Lower leg skin (tissue), 4 donors: ENCODE measurements at regions not wholly inside any gene's neighbourhood (a gene's known extent, or its start where the extent isn't known, plus 50 kb on each side); places are given as distances from the start of the nearest gene placed in this dataset.

Experiments used
- DNase-seq, 2 donors: peaks; one replicate each; pipeline ENCODE4 v3.0.0-alpha.2; 2019; ENCODE audit warnings: low spot score in 2 of 2
- H3K4me3 ChIP-seq: fragments of 200-600 bp; sonication (generic); 2 replicates; pipeline ENCODE4 v1.5.1; 2017; ENCODE audit warnings: mild to moderate bottlenecking, low read depth; ENCODE audit not compliant: poor library complexity, severe bottlenecking
- CTCF ChIP-seq, 3 donors: fragments of 450-650 bp; IDR thresholded peaks; one replicate each; pipeline ENCODE4 v1.5.1; 2016; ENCODE audit warnings: antibody characterized with exemption in 3 of 3, mild to moderate bottlenecking in 3 of 3, moderate library complexity in 2 of 3
- POLR2A ChIP-seq, 2 donors: fragments of 450-650 bp; IDR thresholded peaks; one replicate each; pipeline ENCODE4 v1.6.1; 2016 to 2017; ENCODE audit warnings: antibody characterized with exemption in 2 of 2, mild to moderate bottlenecking in 1 of 2, moderate library complexity in 1 of 2
- WGBS, 2 donors: methylation state at CpG; one replicate each; pipeline ENCODE4 v1.1.5; 2018; 5-methylcytosine and 5-hydroxymethylcytosine counted together
- intact Hi-C: fragments of 100-400 bp; cut with DNase I; formaldehyde crosslinking; loops from one replicate; pipeline ENCODE4 v1.15.0; 2023; ENCODE audit warnings: low total_unique reads

GRCh38 chr10:120115959-120116358, 223.4 kb downstream of the SEC23IP start:
- no peak for DNase-seq
- H3K4me3 ChIP-seq: no peak overlapping the region
- 14 to 19% methylated on average over 6 of the region's 6 CpGs for WGBS, 2 donors
- TF ChIP-seq POLR2A (IDR thresholded peaks at IDR 0.05): no peak
- TF ChIP-seq CTCF (IDR thresholded peaks at IDR 0.05): no peak
- intact Hi-C loops: no loop called here

GRCh38 chr10:120121768-120122167, 229.2 kb downstream of the SEC23IP start:
- intact Hi-C loops: no loop called here
- 88 to 93% methylated on average over 1 of the region's 1 CpG for WGBS, 2 donors
- no peak for DNase-seq
- no peak overlapping the region for H3K4me3 ChIP-seq
- TF ChIP-seq CTCF (IDR thresholded peaks at IDR 0.05) (no peak), POLR2A (IDR thresholded peaks at IDR 0.05) (no peak)

GRCh38 chr10:120131183-120131582, 238.7 kb downstream of the SEC23IP start:
- intact Hi-C loops: no loop called here
- no peak overlapping the region for H3K4me3 ChIP-seq
- no peak for DNase-seq
- 42 to 54% methylated on average over 3 of the region's 3 CpGs for WGBS, 2 donors
- TF ChIP-seq CTCF (IDR thresholded peaks at IDR 0.05) (no peak), POLR2A (IDR thresholded peaks at IDR 0.05) (no peak)

- DNase-seq: no peak
- H3K4me3 ChIP-seq: no peak overlapping the region
- 68 to 72% methylated on average over 5 of the region's 5 CpGs for WGBS, 2 donors
- TF ChIP-seq CTCF (IDR thresholded peaks at IDR 0.05) (no peak), POLR2A (IDR thresholded peaks at IDR 0.05) (no peak)
- intact Hi-C loops: no loop called here
These were observed 240.3 kb downstream of the SEC23IP start for GRCh38 chr10:120132811-120133210.

GRCh38 chr10:120138689-120139088, 246.2 kb downstream of the SEC23IP start:
- WGBS, 2 donors: 83 to 85% methylated on average over 3 of the region's 3 CpGs
- TF ChIP-seq POLR2A (IDR thresholded peaks at IDR 0.05): no peak
- TF ChIP-seq CTCF (IDR thresholded peaks at IDR 0.05): no peak
- H3K4me3 ChIP-seq: no peak overlapping the region
- no peak for DNase-seq
- intact Hi-C loops: no loop called here

GRCh38 chr10:120145107-120145506, 252.6 kb downstream of the SEC23IP start:
- no peak overlapping the region for H3K4me3 ChIP-seq
- no peak for DNase-seq
- TF ChIP-seq POLR2A (IDR thresholded peaks at IDR 0.05): no peak
- no peak for TF ChIP-seq CTCF (IDR thresholded peaks at IDR 0.05)
- 49 to 64% methylated on average over 5 of the region's 5 CpGs for WGBS, 2 donors
- intact Hi-C loops: no loop called here
